ENCODE measurements at regions not wholly inside any gene's neighbourhood (a gene's known extent, or its start where the extent isn't known, plus 50 kb on each side); places are given as distances from the start of the nearest gene placed in this dataset.

GRCh38 chr1:38394303-38394702, 347.7 kb upstream of the POU3F1 start:
- Histone ChIP-seq H3K9ac (ENCODE audit: insufficient read depth in 1 of 2, low read depth in 2 of 2, low read length in 2 of 2) (no peak overlapping the region), H3K27me3 (ENCODE audit: control insufficient read depth in 2 of 2, insufficient read depth in 2 of 2, low read length in 2 of 2) (no peaks in the 10 kb centered on the region), H3K27ac (ENCODE audit: extremely low read depth, low read depth, low read length) (no peak overlapping the region), H4K20me1 (replicated peaks; ENCODE audit: control insufficient read depth, insufficient read depth, low read length) (no peaks in the 10 kb centered on the region), H3K9me3 (replicated peaks; ENCODE audit: control insufficient read depth, insufficient read depth, low read depth, low read length) (no peaks in the 10 kb centered on the region), H3K79me2 (ENCODE audit: control insufficient read depth, insufficient read depth, low read length) (no peaks in the 10 kb centered on the region), H3K9me1 (ENCODE audit: control insufficient read depth, insufficient read depth, low read length) (no peaks in the 10 kb centered on the region), H3K36me3 (ENCODE audit: control insufficient read depth, insufficient read depth, low read length) (no peaks in the 10 kb centered on the region), H3K4me1 (replicated peaks in 1 of 2; ENCODE audit: control insufficient read depth in 2 of 2, insufficient read depth in 2 of 2, low read length in 2 of 2) (no peaks in the 10 kb centered on the region), H2AFZ (ENCODE audit: low read depth, low read length) (no peak overlapping the region), H3K4me3 (no peak overlapping the region), H3K4me2 (ENCODE audit: insufficient read depth, low read length) (no peak overlapping the region)
- POLR2A ChIA-PET: interaction anchor here (0.6 kb wide), 1 partner anchor 214 kb away, joined by 3 read pairs; no protein-coding TSS in a partner anchor
- in situ Hi-C loops (cut with MboI): no loop called here
- CTCF ChIA-PET (ENCODE audit: low intra/inter-chr PET ratio): no interaction called here
- no peak for TF ChIP-seq HIVEP1 (CRISPR knock-in tag; IDR thresholded peaks at IDR 0.05)
- no peak for TF ChIP-seq MTA1 (IDR thresholded peaks at IDR 0.05; ENCODE audit: borderline replicate concordance)
- no peak for TF ChIP-seq ATF6 (CRISPR knock-in tag; IDR thresholded peaks at IDR 0.05)
- TF ChIP-seq DDX20 (tag; IDR thresholded peaks at IDR 0.05; ENCODE audit: low read depth): no peak
- no peak for TF ChIP-seq POLR2H (tag; IDR thresholded peaks at IDR 0.05; ENCODE audit: low read depth)
- no TSS peak for BruUV-seq (replicated peaks)
- ATAC-seq (no peak), DNase-seq (ENCODE audit: extremely low read depth in 1 of 4, low spot score in 3 of 4) (no peak), FAIRE-seq (no peak)
- intact Hi-C loops (cut with micrococcal nuclease): no loop called here

GRCh38 chr1:38392861-38393260, 346.3 kb upstream of the POU3F1 start:
- ChIA-PET CTCF (ENCODE audit: low intra/inter-chr PET ratio) (no interaction called here), POLR2A (interaction anchor here (0.7 kb wide), 1 partner anchor 19 kb away, joined by 3 read pairs; no protein-coding TSS in a partner anchor)
- ATAC-seq: no peak
- Histone ChIP-seq H3K9me1 (ENCODE audit: control insufficient read depth, insufficient read depth, low read length) (no peaks in the 10 kb centered on the region), H3K4me3 (no peak overlapping the region), H3K4me1 (replicated peaks in 1 of 2; ENCODE audit: control insufficient read depth in 2 of 2, insufficient read depth in 2 of 2, low read length in 2 of 2) (no peaks in the 10 kb centered on the region), H3K9me3 (replicated peaks; ENCODE audit: control insufficient read depth, insufficient read depth, low read depth, low read length) (no peaks in the 10 kb centered on the region), H3K9ac (ENCODE audit: insufficient read depth in 1 of 2, low read depth in 2 of 2, low read length in 2 of 2) (no peak overlapping the region), H4K20me1 (replicated peaks; ENCODE audit: control insufficient read depth, insufficient read depth, low read length) (no peaks in the 10 kb centered on the region), H3K79me2 (ENCODE audit: control insufficient read depth, insufficient read depth, low read length) (no peaks in the 10 kb centered on the region), H3K27ac (ENCODE audit: extremely low read depth, low read depth, low read length) (no peak overlapping the region), H3K27me3 (ENCODE audit: control insufficient read depth in 2 of 2, insufficient read depth in 2 of 2, low read length in 2 of 2) (no peaks in the 10 kb centered on the region), H3K4me2 (ENCODE audit: insufficient read depth, low read length) (no peak overlapping the region), H3K36me3 (ENCODE audit: control insufficient read depth, insufficient read depth, low read length) (no peaks in the 10 kb centered on the region), H2AFZ (ENCODE audit: low read depth, low read length) (no peak overlapping the region)
- FAIRE-seq: no peak
- 5% methylated on average over 2 of the region's 2 CpGs for WGBS (ENCODE audit: insufficient coverage, low coverage, missing lambda C conversion rate)
- DNase-seq (ENCODE audit: extremely low read depth in 1 of 4, low spot score in 3 of 4): no peak
- in situ Hi-C loops (cut with MboI) (no loop called here), intact Hi-C loops (cut with micrococcal nuclease) (no loop called here)
- BruUV-seq (replicated peaks): no TSS peak
- no peak for TF ChIP-seq ATF6 (CRISPR knock-in tag; IDR thresholded peaks at IDR 0.05)
- no peak for TF ChIP-seq GATAD2B (IDR thresholded peaks at IDR 0.05; ENCODE audit: borderline replicate concordance)
- no peak for TF ChIP-seq TCF7L2 (IDR thresholded peaks at IDR 0.05; ENCODE audit: low read depth, low read length)
- TF ChIP-seq NELFE (IDR thresholded peaks at IDR 0.05; ENCODE audit: insufficient read depth, insufficient read length): no peak
- TF ChIP-seq RBBP5 (IDR thresholded peaks at IDR 0.05; ENCODE audit: borderline replicate concordance, insufficient read depth, low read length, poor library complexity, severe bottlenecking): no peak
- TF ChIP-seq FOS (IDR thresholded peaks at IDR 0.05; ENCODE audit: extremely low read depth, insufficient read length): no peak
- no peak for TF ChIP-seq MYC (IDR thresholded peaks at IDR 0.05; ENCODE audit: low read depth, low read length)
- no peak for TF ChIP-seq MYC (CRISPR knock-in tag; IDR thresholded peaks at IDR 0.05; ENCODE audit: borderline replicate concordance, low read depth)

Data from K562 (cell line).